Astrocyte (in vitro differentiated cells and primary cell): ENCODE measurements at regions not wholly inside any gene's neighbourhood (a gene's known extent, or its start where the extent isn't known, plus 50 kb on each side); places are given as distances from the start of the nearest gene placed in this dataset.
A peak's percentile ranks its signal among the peaks of the same experiment; 100 is the strongest.

ENCODE experiments used
- DNase-seq: peaks from one replicate; pipeline ENCODE4 v3.0.0-alpha.2; 2010; ENCODE audit warnings: low read depth
- FAIRE-seq: peaks from 2 replicates; lab custom pipeline; 2011; peaks lifted over from hg19 to GRCh38; lab: Jason Lieb, UNC
- H2AFZ ChIP-seq: 2 replicates; pipeline ENCODE4 v1.6.0; 2012; ENCODE audit warnings: low read depth, low read length, inconsistent platforms
- H3K27ac ChIP-seq: 2 replicates; pipeline ENCODE4 v1.5.1; 2011; ENCODE audit warnings: low read depth, low read length, inconsistent platforms
- H3K27me3 ChIP-seq: 2 replicates; pipeline ENCODE4 v1.6.0; 2011; ENCODE audit warnings: low read length, inconsistent platforms; ENCODE audit not compliant: insufficient read depth
- H3K36me3 ChIP-seq: 2 replicates; pipeline ENCODE4 v1.5.1; 2011; ENCODE audit warnings: low read length, inconsistent platforms; ENCODE audit not compliant: insufficient read depth
- H3K4me1 ChIP-seq: 2 replicates; pipeline ENCODE4 v1.5.1; 2011; ENCODE audit warnings: low read length, inconsistent platforms; ENCODE audit not compliant: insufficient read depth
- H3K4me2 ChIP-seq: 2 replicates; pipeline ENCODE4 v1.6.0; 2012; ENCODE audit warnings: low read length, inconsistent platforms
- H3K4me3 ChIP-seq: 2 replicates; pipeline ENCODE4 v1.5.1; 2011; ENCODE audit warnings: low read depth, mild to moderate bottlenecking, low read length, inconsistent platforms; ENCODE audit not compliant: insufficient read depth
- H3K79me2 ChIP-seq: 2 replicates; pipeline ENCODE4 v1.6.0; 2012; ENCODE audit warnings: mild to moderate bottlenecking, low read length, inconsistent platforms; ENCODE audit not compliant: insufficient read depth
- H3K9ac ChIP-seq: 2 replicates; pipeline ENCODE4 v1.6.0; 2012; ENCODE audit warnings: mild to moderate bottlenecking, low read length, inconsistent platforms
- H3K9me3 ChIP-seq: 2 replicates; pipeline ENCODE4 v1.5.1; 2012; ENCODE audit warnings: low read depth, mild to moderate bottlenecking, low read length, inconsistent platforms; ENCODE audit not compliant: insufficient read depth
- H4K20me1 ChIP-seq: 2 replicates; pipeline ENCODE4 v1.6.0; 2012; ENCODE audit warnings: low read length, inconsistent platforms; ENCODE audit not compliant: insufficient read depth
- H3K27ac Mint-ChIP-seq: one replicate; pipeline ENCODE4 v1.8.0; 2021; ENCODE audit warnings: mild to moderate bottlenecking, mixed read lengths; ENCODE audit not compliant: unreplicated experiment
- H3K27me3 Mint-ChIP-seq: one replicate; pipeline ENCODE4 v1.8.0; 2021; ENCODE audit warnings: low read depth, mixed read lengths; ENCODE audit not compliant: unreplicated experiment
- H3K36me3 Mint-ChIP-seq: one replicate; pipeline ENCODE4 v1.8.0; 2021; ENCODE audit warnings: low read depth, mixed read lengths; ENCODE audit not compliant: unreplicated experiment
- H3K4me1 Mint-ChIP-seq: one replicate; pipeline ENCODE4 v1.8.0; 2021; ENCODE audit warnings: low read depth, mixed read lengths; ENCODE audit not compliant: unreplicated experiment
- H3K4me3 Mint-ChIP-seq: one replicate; pipeline ENCODE4 v1.8.0; 2021; ENCODE audit warnings: mild to moderate bottlenecking, moderate library complexity, mixed read lengths; ENCODE audit not compliant: unreplicated experiment
- H3K9me3 Mint-ChIP-seq: one replicate; pipeline ENCODE4 v1.8.0; 2021; ENCODE audit warnings: mild to moderate bottlenecking, mixed read lengths; ENCODE audit not compliant: unreplicated experiment
- CTCF ChIP-seq: IDR thresholded peaks from 2 replicates; pipeline ENCODE4 v1.5.1; 2011; ENCODE audit warnings: low read depth, mild to moderate bottlenecking, inconsistent platforms, low read length, moderate library complexity; ENCODE audit not compliant: insufficient read depth
- EZH2 ChIP-seq: IDR thresholded peaks from 2 replicates; pipeline ENCODE4 v1.6.1; 2012; ENCODE audit warnings: mild to moderate bottlenecking, low read length, inconsistent platforms; ENCODE audit not compliant: insufficient read depth

GRCh38 chr1:148354913-148355308 is 128.2 kb downstream of the PPIAL4G start:
- H3K36me3 ChIP-seq = no peaks in the 10 kb centered on the region
- TF ChIP-seq EZH2 (no peak), CTCF (no peak)
- peaks cover 2% of the 10 kb centered on the region for H3K4me1 ChIP-seq
- no peak for DNase-seq
- H3K27ac ChIP-seq = no peak overlapping the region
- H3K36me3 Mint-ChIP-seq = peaks cover 3% of the 10 kb centered on the region
- H3K9ac ChIP-seq = no peak overlapping the region
- no peaks in the 10 kb centered on the region for H3K4me1 Mint-ChIP-seq
- H3K27me3 Mint-ChIP-seq = peaks cover 59% of the 10 kb centered on the region
- H3K4me3 Mint-ChIP-seq = no peak overlapping the region
- H2AFZ ChIP-seq = peak overlapping the region; percentile 46
- no peaks in the 10 kb centered on the region for H3K79me2 ChIP-seq
- no peak for FAIRE-seq
- peak overlapping the region; percentile 53 for H3K27ac Mint-ChIP-seq
- peaks cover 43% of the 10 kb centered on the region for H3K27me3 ChIP-seq
- no peaks in the 10 kb centered on the region for H4K20me1 ChIP-seq
- H3K9me3 ChIP-seq = no peaks in the 10 kb centered on the region
- H3K9me3 Mint-ChIP-seq = no peaks in the 10 kb centered on the region
- H3K4me2 ChIP-seq = peak overlapping the region; percentile 79
- H3K4me3 ChIP-seq = no peak overlapping the region

- no peaks in the 10 kb centered on the region for H4K20me1 ChIP-seq
- no peak for FAIRE-seq
- peak; percentile 46 for TF ChIP-seq EZH2
- TF ChIP-seq CTCF = no peak
- H3K4me1 ChIP-seq = peaks cover 2% of the 10 kb centered on the region
- H3K79me2 ChIP-seq = no peaks in the 10 kb centered on the region
- H3K9me3 Mint-ChIP-seq = no peaks in the 10 kb centered on the region
- no peak for DNase-seq
- H3K4me3 Mint-ChIP-seq = peak overlapping the region; percentile 75
- peak overlapping the region; percentile 53 for H3K27ac Mint-ChIP-seq
- H2AFZ ChIP-seq = peak overlapping the region; percentile 46
- no peaks in the 10 kb centered on the region for H3K36me3 ChIP-seq
- peak overlapping the region; percentile 42 for H3K9ac ChIP-seq
- H3K27me3 Mint-ChIP-seq = peaks cover 62% of the 10 kb centered on the region
- H3K27ac ChIP-seq = no peak overlapping the region
- no peaks in the 10 kb centered on the region for H3K9me3 ChIP-seq
- H3K4me2 ChIP-seq = peak overlapping the region; percentile 79
- H3K27me3 ChIP-seq = peaks cover 46% of the 10 kb centered on the region
- peak overlapping the region; percentile 38 for H3K4me3 ChIP-seq
- peaks cover 3% of the 10 kb centered on the region for H3K36me3 Mint-ChIP-seq
- H3K4me1 Mint-ChIP-seq = no peaks in the 10 kb centered on the region
Measured at GRCh38 chr1:148354284-148354912, 128.7 kb downstream of the PPIAL4G start.
